DND-41 (cell line): ENCODE measurements at regions not wholly inside any gene's neighbourhood (a gene's known extent, or its start where the extent isn't known, plus 50 kb on each side); places are given as distances from the start of the nearest gene placed in this dataset.

Source experiments
- ATAC-seq: fragments of 200-7000 bp; cut with Tn5 transposase; 3 replicates; pipeline ENCODE4 v1.9.1; 2021; ENCODE audit warnings: low read depth; ENCODE audit not compliant: insufficient read depth
- DNase-seq: peaks from one replicate; pipeline ENCODE4 v3.0.0-alpha.2; 2020
- H2AFZ ChIP-seq: 2 replicates; pipeline ENCODE4 v1.6.0; 2012; ENCODE audit warnings: low read depth, low read length
- H3K27ac ChIP-seq: 2 replicates; pipeline ENCODE4 v1.5.1; 2012; ENCODE audit warnings: low read length, inconsistent platforms
- H3K27me3 ChIP-seq: fragments of 200-600 bp; sonication (generic); 2 replicates; pipeline ENCODE4 v1.6.0; 2012; ENCODE audit warnings: low read length, mild to moderate bottlenecking, inconsistent platforms; ENCODE audit not compliant: insufficient read depth, poor library complexity
- H3K36me3 ChIP-seq: 2 replicates; pipeline ENCODE4 v1.5.1; 2012; ENCODE audit warnings: low read length, inconsistent platforms; ENCODE audit not compliant: insufficient read depth
- H3K4me1 ChIP-seq: 2 replicates; pipeline ENCODE4 v1.5.1; 2012; ENCODE audit warnings: mild to moderate bottlenecking, low read length; ENCODE audit not compliant: insufficient read depth
- H3K4me2 ChIP-seq: 2 replicates; pipeline ENCODE4 v1.6.0; 2012; ENCODE audit warnings: mild to moderate bottlenecking, moderate library complexity, low read length, inconsistent platforms; ENCODE audit not compliant: insufficient read depth
- H3K4me3 ChIP-seq, 2 experiments: fragments of 200-600 bp in 1 of 2; shearing (Covaris generic) in 1 of 2; 2 replicates each; pipeline ENCODE4 v1.5.1; 2012 to 2016; ENCODE audit warnings: inconsistent platforms in 2 of 2, low read length in 2 of 2, mild to moderate bottlenecking in 2 of 2, low read depth in 1 of 2, moderate library complexity in 1 of 2
- H3K79me2 ChIP-seq: 2 replicates; pipeline ENCODE4 v1.6.0; 2012; ENCODE audit warnings: low read length, inconsistent platforms; ENCODE audit not compliant: insufficient read depth
- H3K9ac ChIP-seq: 2 replicates; pipeline ENCODE4 v1.6.0; 2012; ENCODE audit warnings: low read depth, mild to moderate bottlenecking, inconsistent platforms, low read length, moderate library complexity
- H3K9me3 ChIP-seq: 2 replicates; pipeline ENCODE4 v1.5.1; 2012; ENCODE audit warnings: low read length, moderate library complexity, mild to moderate bottlenecking, inconsistent platforms; ENCODE audit not compliant: insufficient read depth, severe bottlenecking
- H4K20me1 ChIP-seq: 2 replicates; pipeline ENCODE4 v1.6.0; 2012; ENCODE audit warnings: low read length; ENCODE audit not compliant: insufficient read depth
- CTCF ChIP-seq: IDR thresholded peaks from 2 replicates; pipeline ENCODE4 v1.5.1; 2012; ENCODE audit warnings: borderline replicate concordance, low read length, moderate library complexity, mild to moderate bottlenecking; ENCODE audit not compliant: poor library complexity, severe bottlenecking; ENCODE audit errors: extremely low read depth
- EZH2 ChIP-seq: IDR thresholded peaks from 3 replicates; pipeline ENCODE4 v1.6.1; 2012; ENCODE audit warnings: borderline replicate concordance, low read depth, mild to moderate bottlenecking, moderate library complexity, low read length, inconsistent platforms; ENCODE audit not compliant: severe bottlenecking

GRCh38 chr21:16330082-16330907 is 600.5 kb downstream of the USP25 start:
- Histone ChIP-seq H3K4me2 (no peak overlapping the region), H3K4me3 (no peak overlapping the region), H3K9me3 (no peaks in the 10 kb centered on the region), H3K27ac (no peak overlapping the region), H2AFZ (no peak overlapping the region), H4K20me1 (no peaks in the 10 kb centered on the region), H3K79me2 (no peaks in the 10 kb centered on the region), H3K4me1 (peaks cover 16% of the 10 kb centered on the region), H3K36me3 (no peaks in the 10 kb centered on the region), H3K27me3 (no peaks in the 10 kb centered on the region), H3K9ac (no peak overlapping the region)
- peak; percentile 36 for DNase-seq
- ATAC-seq = peak; percentile 96
- TF ChIP-seq EZH2 = no peak
- TF ChIP-seq CTCF = peak; percentile 89

DNA sequence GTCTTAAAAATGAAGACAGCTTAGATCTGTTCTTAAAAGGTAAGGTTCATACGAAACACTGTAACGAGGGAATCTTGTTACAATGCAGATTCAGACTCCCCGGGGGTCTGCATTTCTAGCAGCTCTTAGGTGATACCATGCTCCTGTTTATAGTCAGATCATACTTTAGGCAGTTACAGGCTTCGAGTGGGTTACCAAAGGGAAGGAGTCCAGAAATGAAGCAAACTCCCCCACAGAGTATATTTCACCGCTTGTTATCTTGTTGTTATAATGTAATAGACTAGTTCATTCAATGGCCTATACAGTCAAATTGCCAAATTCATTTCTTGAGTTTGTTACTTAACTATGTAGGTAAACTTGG is 601.1 kb downstream of the USP25 start:
- Histone ChIP-seq H4K20me1 (no peaks in the 10 kb centered on the region), H3K9me3 (no peaks in the 10 kb centered on the region), H3K27me3 (no peaks in the 10 kb centered on the region), H3K79me2 (no peaks in the 10 kb centered on the region), H3K27ac (no peak overlapping the region), H2AFZ (no peak overlapping the region), H3K36me3 (no peaks in the 10 kb centered on the region), H3K4me1 (peaks cover 15% of the 10 kb centered on the region), H3K9ac (no peak overlapping the region), H3K4me2 (no peak overlapping the region), H3K4me3 (no peak overlapping the region)
- DNase-seq (no peak), ATAC-seq (no peak)
- TF ChIP-seq CTCF (no peak), EZH2 (no peak)

DNA sequence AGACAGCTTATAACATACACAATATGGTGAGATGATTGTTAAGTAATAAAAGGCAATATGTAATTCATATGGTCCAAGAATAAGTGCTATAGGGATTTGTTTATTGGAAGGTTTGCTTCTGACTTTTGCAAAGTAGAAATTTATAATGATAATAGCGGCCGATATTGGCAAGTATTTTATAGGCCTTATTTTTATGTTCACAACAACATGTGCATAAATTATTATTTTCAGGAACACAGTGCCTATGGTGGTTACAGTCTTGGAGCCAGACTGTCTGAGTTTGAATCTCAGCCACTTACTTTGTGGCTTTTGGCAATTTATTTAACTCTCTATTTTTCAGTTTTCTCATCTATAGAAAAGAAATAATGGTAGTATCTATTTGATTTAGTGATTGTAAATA is 607.5 kb downstream of the USP25 start:
- Histone ChIP-seq H3K27ac (no peak overlapping the region), H3K79me2 (no peaks in the 10 kb centered on the region), H3K27me3 (no peaks in the 10 kb centered on the region), H3K9me3 (no peaks in the 10 kb centered on the region), H4K20me1 (no peaks in the 10 kb centered on the region), H2AFZ (no peak overlapping the region), H3K4me1 (no peaks in the 10 kb centered on the region), H3K4me2 (no peak overlapping the region), H3K4me3 (no peak overlapping the region), H3K9ac (no peak overlapping the region), H3K36me3 (no peaks in the 10 kb centered on the region)
- ATAC-seq (no peak), DNase-seq (no peak)
- no peak for TF ChIP-seq EZH2
- no peak for TF ChIP-seq CTCF
